Osteoblast (primary cell): ENCODE measurements at regions not wholly inside any gene's neighbourhood (a gene's known extent, or its start where the extent isn't known, plus 50 kb on each side); places are given as distances from the start of the nearest gene placed in this dataset.

ENCODE experiments used
- DNase-seq: peaks from one replicate; pipeline ENCODE4 v3.0.0; 2011; ENCODE audit warnings: low spot score, mixed read lengths; ENCODE audit not compliant: insufficient read length; ENCODE audit errors: missing footprints
- H2AFZ ChIP-seq: 2 replicates; pipeline ENCODE4 v1.6.0; 2011; ENCODE audit warnings: mild to moderate bottlenecking, low read length
- H3K27ac ChIP-seq: 2 replicates; pipeline ENCODE4 v1.5.1; 2011; ENCODE audit warnings: mild to moderate bottlenecking, low read depth, low read length, moderate library complexity
- H3K27me3 ChIP-seq: 2 replicates; pipeline ENCODE4 v1.6.0; 2012; ENCODE audit warnings: mild to moderate bottlenecking, control low read depth, inconsistent platforms, low read length, moderate library complexity; ENCODE audit not compliant: insufficient read depth
- H3K36me3 ChIP-seq: 2 replicates; pipeline ENCODE4 v1.5.1; 2011; ENCODE audit warnings: mild to moderate bottlenecking, low read length, control low read depth, moderate library complexity; ENCODE audit not compliant: insufficient read depth
- H3K4me1 ChIP-seq: 2 replicates; pipeline ENCODE4 v1.5.1; 2011; ENCODE audit warnings: mild to moderate bottlenecking, low read length, control low read depth, moderate library complexity; ENCODE audit not compliant: insufficient read depth
- H3K4me2 ChIP-seq: 2 replicates; pipeline ENCODE4 v1.6.0; 2011; ENCODE audit warnings: mild to moderate bottlenecking, low read length; ENCODE audit not compliant: insufficient read depth
- H3K4me3 ChIP-seq: fragments of 200-600 bp; sonication (generic); 3 replicates; pipeline ENCODE4 v1.5.1; 2012; ENCODE audit warnings: mild to moderate bottlenecking, low read length, inconsistent platforms; ENCODE audit not compliant: insufficient read depth
- H3K79me2 ChIP-seq: 2 replicates; pipeline ENCODE4 v1.6.0; 2012; ENCODE audit warnings: mild to moderate bottlenecking, low read length, control low read depth, inconsistent platforms; ENCODE audit not compliant: insufficient read depth
- H3K9me3 ChIP-seq: 2 replicates; pipeline ENCODE4 v1.5.1; 2011; ENCODE audit warnings: low read depth, low read length, control low read depth
- H4K20me1 ChIP-seq: 2 replicates; pipeline ENCODE4 v1.6.0; 2012; ENCODE audit warnings: mild to moderate bottlenecking, low read length, control low read depth; ENCODE audit not compliant: insufficient read depth
- CTCF ChIP-seq: IDR thresholded peaks from 2 replicates; pipeline ENCODE4 v1.5.1; 2011; ENCODE audit warnings: mild to moderate bottlenecking, low read depth, low read length, moderate library complexity; ENCODE audit errors: extremely low read depth

DNA sequence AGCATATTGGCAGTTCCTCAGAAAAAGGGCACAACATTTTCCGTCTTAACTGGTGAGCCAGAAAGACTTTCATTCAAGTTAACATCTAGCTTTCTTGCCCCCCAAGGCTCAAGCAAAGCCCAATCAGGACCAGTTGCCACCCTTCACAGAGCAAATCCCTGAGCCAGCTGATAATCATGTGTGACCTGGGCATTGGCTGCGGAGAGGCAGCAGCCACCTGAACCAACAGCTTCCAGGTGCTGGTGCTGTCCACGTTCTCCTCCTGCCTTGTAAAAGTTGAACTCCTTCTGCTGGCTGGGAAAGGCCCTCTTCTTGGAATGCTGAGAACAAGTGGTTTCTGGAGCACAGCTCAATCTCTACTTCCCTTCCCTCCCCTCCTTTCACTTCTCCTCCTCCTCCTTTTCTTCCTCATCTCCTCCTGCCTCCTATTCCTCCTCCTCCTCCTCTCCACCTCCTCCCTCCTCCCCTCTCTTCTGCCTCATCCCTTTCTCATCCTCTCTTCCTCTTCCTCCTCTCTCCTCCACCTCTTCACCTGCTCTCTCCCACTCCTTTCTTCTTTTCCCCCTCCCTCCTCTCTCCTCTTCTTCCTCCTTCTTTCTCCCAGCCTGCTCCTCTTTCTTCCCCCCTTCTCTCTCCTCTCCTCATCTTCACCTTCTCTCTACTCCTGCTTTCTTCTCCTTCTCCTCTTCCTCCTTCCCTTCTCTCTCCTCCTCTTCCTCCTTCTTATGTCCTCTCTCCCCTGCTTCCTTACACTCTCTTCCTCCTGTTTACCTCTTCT, 140.6 kb downstream of the JCAD start:
- no peak overlapping the region for H3K4me3 ChIP-seq
- H4K20me1 ChIP-seq: no peaks in the 10 kb centered on the region
- no peak overlapping the region for H2AFZ ChIP-seq
- H3K9me3 ChIP-seq: no peaks in the 10 kb centered on the region
- H3K4me1 ChIP-seq: peaks cover 6% of the 10 kb centered on the region
- no peaks in the 10 kb centered on the region for H3K79me2 ChIP-seq
- peaks cover 60% of the 10 kb centered on the region for H3K27me3 ChIP-seq
- H3K27ac ChIP-seq: no peak overlapping the region
- TF ChIP-seq CTCF: no peak
- H3K4me2 ChIP-seq: no peak overlapping the region
- DNase-seq: no peak
- H3K36me3 ChIP-seq: no peaks in the 10 kb centered on the region

GRCh38 chr10:29917311-29917710, 142.1 kb downstream of the JCAD start:
- H3K9me3 ChIP-seq: no peaks in the 10 kb centered on the region
- no peaks in the 10 kb centered on the region for H3K79me2 ChIP-seq
- no peak overlapping the region for H3K4me3 ChIP-seq
- peaks cover 49% of the 10 kb centered on the region for H3K27me3 ChIP-seq
- no peaks in the 10 kb centered on the region for H4K20me1 ChIP-seq
- no peak overlapping the region for H3K4me2 ChIP-seq
- no peaks in the 10 kb centered on the region for H3K36me3 ChIP-seq
- TF ChIP-seq CTCF: no peak
- no peak overlapping the region for H2AFZ ChIP-seq
- no peak for DNase-seq
- H3K4me1 ChIP-seq: peaks cover 6% of the 10 kb centered on the region
- H3K27ac ChIP-seq: no peak overlapping the region

DNA sequence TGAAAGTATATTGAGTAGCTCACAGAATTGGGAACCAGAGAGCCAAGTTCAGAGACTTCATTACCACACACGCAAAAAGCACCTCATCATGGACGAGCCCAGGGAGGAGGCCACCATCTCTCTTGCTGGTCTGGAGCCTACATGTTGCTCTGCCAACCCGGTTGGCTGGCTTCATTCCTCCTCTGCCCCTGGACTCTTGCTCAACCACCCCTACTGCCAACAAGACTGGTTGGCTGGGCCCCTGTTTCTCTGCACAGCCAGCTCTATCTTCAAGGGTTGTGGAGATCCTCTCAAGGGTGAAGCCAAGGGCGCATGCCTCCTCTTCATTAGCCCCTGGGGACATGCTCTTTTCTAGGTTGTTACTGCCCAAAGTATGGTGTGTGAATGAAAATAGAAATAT, 142.7 kb downstream of the JCAD start:
- Histone ChIP-seq H2AFZ (no peak overlapping the region), H3K36me3 (no peaks in the 10 kb centered on the region), H3K27me3 (peaks cover 52% of the 10 kb centered on the region), H3K79me2 (no peaks in the 10 kb centered on the region), H3K4me2 (no peak overlapping the region), H3K27ac (no peak overlapping the region), H3K4me3 (no peak overlapping the region), H3K4me1 (peaks cover 6% of the 10 kb centered on the region), H4K20me1 (no peaks in the 10 kb centered on the region), H3K9me3 (no peaks in the 10 kb centered on the region)
- TF ChIP-seq CTCF: no peak
- DNase-seq: no peak

DNA sequence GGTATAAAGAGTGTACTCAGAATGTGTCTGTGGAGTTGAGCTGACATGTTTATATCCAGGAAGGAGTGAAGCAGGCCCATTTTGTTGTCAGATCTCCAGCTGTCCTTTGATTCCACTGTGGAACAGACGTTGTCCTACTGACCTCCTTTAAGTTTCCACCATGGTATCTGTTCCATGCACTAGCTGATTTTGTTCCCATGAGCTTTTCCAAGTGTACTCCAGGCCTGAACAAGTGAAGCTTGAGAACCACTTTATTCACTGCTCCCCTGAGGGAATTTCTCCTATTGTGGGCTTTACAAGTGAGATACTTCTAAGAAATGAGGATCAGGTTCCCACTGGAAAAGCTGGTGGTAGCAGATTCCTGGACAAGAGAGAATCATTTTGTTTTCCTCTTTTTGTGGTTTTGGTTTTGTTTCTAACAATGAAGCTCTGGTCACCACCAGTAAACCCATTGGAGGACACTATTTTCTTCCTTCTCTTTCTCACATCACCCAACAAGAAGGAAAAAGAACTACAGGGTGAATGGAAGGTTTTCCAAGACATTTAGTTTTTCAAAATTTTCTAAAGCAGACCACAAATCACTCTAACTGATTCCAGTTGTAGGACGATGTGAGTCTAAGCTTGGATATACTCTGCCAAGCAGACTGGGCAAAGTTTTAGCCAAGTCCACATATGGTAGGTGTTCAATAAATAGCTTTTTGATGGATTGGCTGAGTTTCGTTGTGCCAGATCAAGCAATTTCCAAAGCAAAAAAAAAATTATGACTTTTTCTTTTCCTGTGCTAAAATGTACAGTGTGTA, 144.2 kb downstream of the JCAD start:
- DNase-seq: no peak
- H3K79me2 ChIP-seq: no peaks in the 10 kb centered on the region
- no peak overlapping the region for H2AFZ ChIP-seq
- no peaks in the 10 kb centered on the region for H3K36me3 ChIP-seq
- no peak overlapping the region for H3K4me2 ChIP-seq
- H4K20me1 ChIP-seq: no peaks in the 10 kb centered on the region
- H3K27me3 ChIP-seq: peaks cover 51% of the 10 kb centered on the region
- no peaks in the 10 kb centered on the region for H3K9me3 ChIP-seq
- TF ChIP-seq CTCF: no peak
- H3K4me3 ChIP-seq: no peak overlapping the region
- H3K27ac ChIP-seq: no peak overlapping the region
- H3K4me1 ChIP-seq: no peaks in the 10 kb centered on the region
